H9 (cell line): ENCODE measurements at regions not wholly inside any gene's neighbourhood (a gene's known extent, or its start where the extent isn't known, plus 50 kb on each side); places are given as distances from the start of the nearest gene placed in this dataset.

Experiments
- DNase-seq: peaks from one replicate; pipeline ENCODE4 v3.0.0-alpha.2; 2017
- H2AFZ ChIP-seq: one replicate; pipeline ENCODE4 v1.6.1; 2013; ENCODE audit warnings: mild to moderate bottlenecking, low read length, control low read depth, moderate library complexity
- H2AK5ac ChIP-seq: 2 replicates; pipeline ENCODE4 v1.6.1; 2013; ENCODE audit warnings: low read length, control low read depth, mixed read lengths; ENCODE audit not compliant: insufficient read length
- H2BK120ac ChIP-seq: one replicate; pipeline ENCODE4 v1.6.1; 2013; ENCODE audit warnings: low read depth, mild to moderate bottlenecking, low read length, control low read depth, inconsistent platforms; ENCODE audit not compliant: poor library complexity, severe bottlenecking
- H2BK12ac ChIP-seq: 2 replicates; pipeline ENCODE4 v1.6.1; 2013; ENCODE audit warnings: low read length, control low read depth, mixed read lengths, low read depth; ENCODE audit not compliant: insufficient read length
- H2BK15ac ChIP-seq: 2 replicates; pipeline ENCODE4 v1.6.1; 2013; ENCODE audit warnings: low read depth, low read length, control low read depth
- H2BK20ac ChIP-seq: one replicate; pipeline ENCODE4 v1.6.1; 2013; ENCODE audit warnings: low read depth, mild to moderate bottlenecking, low read length, control low read depth, inconsistent platforms; ENCODE audit not compliant: poor library complexity, severe bottlenecking
- H2BK5ac ChIP-seq: 2 replicates; pipeline ENCODE4 v1.6.1; 2013; ENCODE audit warnings: low read length, control low read depth, mixed read lengths; ENCODE audit not compliant: insufficient read length
- H3K14ac ChIP-seq: 2 replicates; pipeline ENCODE4 v1.6.1; 2013; ENCODE audit warnings: low read length, control low read depth; ENCODE audit not compliant: insufficient read depth
- H3K18ac ChIP-seq: 2 replicates; pipeline ENCODE4 v1.6.1; 2013; ENCODE audit warnings: low read depth, mild to moderate bottlenecking, mixed read lengths, low read length, control low read depth; ENCODE audit not compliant: insufficient read length
- H3K23ac ChIP-seq: 2 replicates; pipeline ENCODE4 v1.6.1; 2013; ENCODE audit warnings: low read length, control low read depth, mixed read lengths, low read depth; ENCODE audit not compliant: insufficient read length
- H3K23me2 ChIP-seq: 2 replicates; pipeline ENCODE4 v1.6.1; 2013; ENCODE audit warnings: low read depth, mild to moderate bottlenecking, mixed read lengths, low read length, control low read depth; ENCODE audit not compliant: insufficient read length, poor library complexity, severe bottlenecking
- H3K27ac ChIP-seq: 2 replicates; pipeline ENCODE4 v1.5.1; 2013; ENCODE audit warnings: low read length, control low read depth, mixed read lengths, low read depth; ENCODE audit not compliant: insufficient read length
- H3K27me3 ChIP-seq: 2 replicates; pipeline ENCODE4 v1.6.1; 2013; ENCODE audit warnings: low read length, control low read depth, inconsistent platforms; ENCODE audit not compliant: insufficient read depth
- H3K4ac ChIP-seq: 2 replicates; pipeline ENCODE4 v1.6.1; 2013; ENCODE audit warnings: low read depth, mild to moderate bottlenecking, control low read depth, inconsistent platforms, low read length, moderate library complexity
- H3K4me1 ChIP-seq: 2 replicates; pipeline ENCODE4 v1.6.1; 2013; ENCODE audit warnings: low read length, control low read depth, inconsistent platforms; ENCODE audit not compliant: insufficient read depth
- H3K4me2 ChIP-seq: 2 replicates; pipeline ENCODE4 v1.6.1; 2013; ENCODE audit warnings: low read length, control low read depth, mixed read lengths; ENCODE audit not compliant: insufficient read length, insufficient read depth
- H3K56ac ChIP-seq: 2 replicates; pipeline ENCODE4 v1.6.1; 2013; ENCODE audit warnings: low read depth, mild to moderate bottlenecking, mixed read lengths, low read length, control low read depth; ENCODE audit not compliant: insufficient read length
- H3K79me1 ChIP-seq: 2 replicates; pipeline ENCODE4 v1.6.1; 2013; ENCODE audit warnings: low read depth, mild to moderate bottlenecking, moderate library complexity, low read length, control low read depth, inconsistent platforms; ENCODE audit not compliant: insufficient read depth, poor library complexity, severe bottlenecking
- H3K79me2 ChIP-seq: 2 replicates; pipeline ENCODE4 v1.6.1; 2013; ENCODE audit warnings: low read length, control low read depth, inconsistent platforms; ENCODE audit not compliant: insufficient read depth
- H3K9ac ChIP-seq: 2 replicates; pipeline ENCODE4 v1.6.1; 2013; ENCODE audit warnings: low read length, control low read depth, mixed read lengths; ENCODE audit not compliant: insufficient read length; ENCODE audit errors: extremely low read depth
- H3K9me3 ChIP-seq: one replicate; pipeline ENCODE4 v1.6.1; 2013; ENCODE audit warnings: low read depth, low read length, inconsistent platforms; ENCODE audit not compliant: control insufficient read depth
- H3T11ph ChIP-seq: one replicate; pipeline ENCODE4 v1.6.1; 2013; ENCODE audit warnings: mild to moderate bottlenecking, low read length, control low read depth, inconsistent platforms
- H4K20me1 ChIP-seq: one replicate; pipeline ENCODE4 v1.6.1; 2013; ENCODE audit not compliant: control insufficient read depth, insufficient read length, insufficient read depth
- H4K5ac ChIP-seq: 2 replicates; pipeline ENCODE4 v1.6.1; 2013; ENCODE audit warnings: low read depth, mild to moderate bottlenecking, mixed read lengths, low read length, control low read depth; ENCODE audit not compliant: insufficient read length
- H4K8ac ChIP-seq: replicated peaks from 2 replicates; pipeline ENCODE4 v1.6.1; 2013; ENCODE audit warnings: low read length, control low read depth, mixed read lengths, low read depth; ENCODE audit not compliant: insufficient read length
- H4K91ac ChIP-seq: 2 replicates; pipeline ENCODE4 v1.6.1; 2013; ENCODE audit warnings: low read depth, mild to moderate bottlenecking, moderate library complexity, mixed read lengths, low read length, control low read depth; ENCODE audit not compliant: insufficient read length
- H3K27ac Mint-ChIP-seq, 3 experiments: 2 replicates in 2 of 3; 3 replicates in 1 of 3; pipeline ENCODE4 v1.8.0; 2020 to 2021; ENCODE audit warnings: mixed read lengths in 3 of 3, mild to moderate bottlenecking in 1 of 3, moderate library complexity in 1 of 3
- H3K27me3 Mint-ChIP-seq: 2 replicates; pipeline ENCODE4 v1.8.0; 2021; ENCODE audit warnings: low read depth, mild to moderate bottlenecking, moderate library complexity, mixed read lengths
- H3K36me3 Mint-ChIP-seq, 3 experiments: 2 replicates in 2 of 3; 3 replicates in 1 of 3; pipeline ENCODE4 v1.8.0; 2020 to 2021; ENCODE audit warnings: low read depth in 3 of 3, mixed read lengths in 3 of 3; ENCODE audit not compliant: insufficient read depth in 1 of 3
- H3K4me1 Mint-ChIP-seq, 2 experiments: 2 replicates each; pipeline ENCODE4 v1.8.0; 2020; ENCODE audit warnings: mixed read lengths in 2 of 2
- H3K4me3 Mint-ChIP-seq, 2 experiments: 2 replicates in 1 of 2; 3 replicates in 1 of 2; pipeline ENCODE4 v1.8.0; 2020 to 2021; ENCODE audit warnings: mild to moderate bottlenecking in 2 of 2, mixed read lengths in 2 of 2, moderate library complexity in 1 of 2
- H3K9me3 Mint-ChIP-seq, 2 experiments: 2 replicates in 1 of 2; 3 replicates in 1 of 2; pipeline ENCODE4 v1.8.0; 2020; ENCODE audit warnings: mild to moderate bottlenecking in 2 of 2, mixed read lengths in 2 of 2, moderate library complexity in 1 of 2
- WGBS: extraction: QIAGEN DNeasy Blood & Tissue Kit; methylation state at CpG from one replicate; pipeline ENCODE4 v1.1.7; 2013; ENCODE audit warnings: missing lambda C conversion rate, low lambda C conversion rate, mixed read lengths; ENCODE audit not compliant: insufficient read length; ENCODE audit errors: extremely low coverage; 5-methylcytosine and 5-hydroxymethylcytosine counted together
- TF ChIP-seq, protein P1 (sequence below): fragments of 200-600 bp; sonication (generic); conservative IDR thresholded peaks from 3 replicates; pipeline ENCODE4 v1.8.0; 2021; ENCODE audit warnings: antibody characterized with exemption, mild to moderate bottlenecking

DNA sequence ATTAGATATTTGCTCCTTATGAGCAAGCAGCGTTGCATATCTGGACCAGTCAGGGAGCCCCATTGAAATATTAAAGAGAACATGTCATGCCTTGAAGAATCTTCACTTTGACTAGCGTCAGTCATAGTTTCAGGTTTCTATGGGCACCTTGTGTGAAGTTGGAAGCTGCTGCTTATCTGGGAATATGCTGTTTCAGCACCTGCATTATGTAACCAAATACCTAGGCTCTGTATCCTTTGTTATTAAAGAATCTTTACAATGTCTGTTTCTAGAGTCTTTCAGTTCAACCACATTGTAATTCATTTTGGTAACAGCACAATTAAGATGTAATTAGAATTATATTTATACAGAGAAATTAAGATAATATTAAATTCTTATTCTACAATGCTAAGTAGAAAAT is 818.8 kb upstream of the TYRP1 start:
- no peak overlapping the region for H3K4ac ChIP-seq

More for the DNA sequence above, 818.8 kb upstream of the TYRP1 start:
- Histone ChIP-seq H2BK5ac (no peak overlapping the region), H2BK20ac (no peak overlapping the region), H3K23me2 (no peaks in the 10 kb centered on the region), H3K14ac (no peak overlapping the region), H2BK12ac (no peak overlapping the region), H3K27ac (no peak overlapping the region), H4K5ac (no peak overlapping the region), H2BK15ac (no peak overlapping the region), H4K20me1 (no peaks in the 10 kb centered on the region), H3K79me1 (no peaks in the 10 kb centered on the region), H3K56ac (no peak overlapping the region), H2BK120ac (no peak overlapping the region), H3K4me1 (peaks cover 3% of the 10 kb centered on the region; the same call in 1 of the 2 replicates), H3K4me2 (no peak overlapping the region), H3K18ac (no peak overlapping the region), H4K8ac (no peak overlapping the region), H2AK5ac (no peak overlapping the region), H3T11ph (peak overlapping the region; percentile 36), H3K9me3 (no peaks in the 10 kb centered on the region), H4K91ac (no peak overlapping the region), H3K27me3 (no peaks in the 10 kb centered on the region), H3K23ac (no peak overlapping the region), H2AFZ (no peak overlapping the region), H3K9ac (no peak overlapping the region), H3K79me2 (no peaks in the 10 kb centered on the region)
- TF ChIP-seq, protein P1, sequence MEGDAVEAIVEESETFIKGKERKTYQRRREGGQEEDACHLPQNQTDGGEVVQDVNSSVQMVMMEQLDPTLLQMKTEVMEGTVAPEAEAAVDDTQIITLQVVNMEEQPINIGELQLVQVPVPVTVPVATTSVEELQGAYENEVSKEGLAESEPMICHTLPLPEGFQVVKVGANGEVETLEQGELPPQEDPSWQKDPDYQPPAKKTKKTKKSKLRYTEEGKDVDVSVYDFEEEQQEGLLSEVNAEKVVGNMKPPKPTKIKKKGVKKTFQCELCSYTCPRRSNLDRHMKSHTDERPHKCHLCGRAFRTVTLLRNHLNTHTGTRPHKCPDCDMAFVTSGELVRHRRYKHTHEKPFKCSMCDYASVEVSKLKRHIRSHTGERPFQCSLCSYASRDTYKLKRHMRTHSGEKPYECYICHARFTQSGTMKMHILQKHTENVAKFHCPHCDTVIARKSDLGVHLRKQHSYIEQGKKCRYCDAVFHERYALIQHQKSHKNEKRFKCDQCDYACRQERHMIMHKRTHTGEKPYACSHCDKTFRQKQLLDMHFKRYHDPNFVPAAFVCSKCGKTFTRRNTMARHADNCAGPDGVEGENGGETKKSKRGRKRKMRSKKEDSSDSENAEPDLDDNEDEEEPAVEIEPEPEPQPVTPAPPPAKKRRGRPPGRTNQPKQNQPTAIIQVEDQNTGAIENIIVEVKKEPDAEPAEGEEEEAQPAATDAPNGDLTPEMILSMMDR = no peak
- Mint-ChIP-seq H3K27me3 (no peaks in the 10 kb centered on the region), H3K4me3 (no peak overlapping the region), H3K36me3 (no peaks in the 10 kb centered on the region), H3K9me3 (no peaks in the 10 kb centered on the region; a peak in 1 of 5 replicates), H3K4me1 (peaks cover 11 to 13% of the 10 kb centered on the region in 2 experiments), H3K27ac (peak overlapping the region in 2 of 3 experiments; percentile 36 to 90; a peak in 3 of 7 replicates)
- no peak for DNase-seq
- no CpG with 5 or more reads among the region's 2 CpGs for WGBS
